Esophagus muscularis mucosa (tissue), 4 donors: ENCODE measurements at regions not wholly inside any gene's neighbourhood (a gene's known extent, or its start where the extent isn't known, plus 50 kb on each side); places are given as distances from the start of the nearest gene placed in this dataset.

Experiments
- DNase-seq: peaks from one replicate; pipeline ENCODE4 v3.0.0-alpha.2; 2017; ENCODE audit errors: extremely low spot score
- H3K27ac ChIP-seq, 4 donors: fragments of 200-600 bp; sonication (generic); replicated peaks in 1 of 4; 1 replicate in 3 of 4; 2 replicates in 1 of 4; pipeline ENCODE4 v1.5.1; 2016 to 2019; ENCODE audit warnings: mild to moderate bottlenecking in 1 of 4
- H3K27me3 ChIP-seq, 4 donors: fragments of 200-600 bp; sonication (generic); one replicate each; pipeline versions ENCODE4 v1.5.1 to v1.6.0; 2016 to 2019
- H3K36me3 ChIP-seq, 4 donors: fragments of 200-600 bp; sonication (generic); one replicate each; pipeline ENCODE4 v1.5.1; 2016 to 2019
- H3K4me1 ChIP-seq, 4 donors: fragments of 200-600 bp; sonication (generic); one replicate each; pipeline ENCODE4 v1.5.1; 2016 to 2019
- H3K4me3 ChIP-seq, 4 donors: fragments of 200-600 bp; sonication (generic); 1 replicate in 2 of 4; 2 replicates in 2 of 4; pipeline ENCODE4 v1.5.1; 2016 to 2019; ENCODE audit warnings: mild to moderate bottlenecking in 4 of 4, moderate library complexity in 1 of 4
- H3K9me3 ChIP-seq, 4 donors: fragments of 200-600 bp; sonication (generic); 1 replicate in 3 of 4; 2 replicates in 1 of 4; pipeline ENCODE4 v1.5.1; 2016 to 2019
- CTCF ChIP-seq, 3 experiments: fragments of 200-600 bp in 2 of 3; fragments of 450-650 bp in 1 of 3; sonication (generic) in 2 of 3; IDR thresholded peaks; one replicate each; pipeline ENCODE4 v1.5.1; 2017 to 2019; ENCODE audit warnings: antibody characterized with exemption in 3 of 3, mild to moderate bottlenecking in 2 of 3, moderate library complexity in 1 of 3
- EP300 ChIP-seq: sonication (generic); formaldehyde crosslinking; IDR thresholded peaks from one replicate; pipeline ENCODE4 v1.6.1; 2017; ENCODE audit warnings: antibody characterized with exemption
- POLR2A ChIP-seq: fragments of 450-650 bp; IDR thresholded peaks from one replicate; pipeline ENCODE4 v1.6.1; 2017; ENCODE audit warnings: antibody characterized with exemption, moderate library complexity, mild to moderate bottlenecking, low read depth
- POLR2AphosphoS5 ChIP-seq, 2 donors: sonication (generic); formaldehyde crosslinking; IDR thresholded peaks; one replicate each; pipeline ENCODE4 v1.6.1; 2017; ENCODE audit warnings: antibody characterized with exemption in 2 of 2
- WGBS: methylation state at CpG from one replicate; pipeline ENCODE4 v1.1.5; 2018; 5-methylcytosine and 5-hydroxymethylcytosine counted together
- intact Hi-C: fragments of 100-400 bp; cut with DNase I; formaldehyde crosslinking; loops from one replicate; pipeline ENCODE4 v1.15.1; 2023

GRCh38 chr20:40960101-40960500, 68.5 kb upstream of the TOP1 start:
- intact Hi-C loops = loop anchor here (5.0 to 10.0 kb wide), 3 partner anchors 385 to 1693 kb away; partner anchors contain the start of gene LPIN3
- TF ChIP-seq POLR2A = no peak

GRCh38 chr20:40960521-40960956, 68.1 kb upstream of the TOP1 start:
- H3K4me3 ChIP-seq = no peak overlapping the region
- H3K27ac ChIP-seq = no peak overlapping the region
- TF ChIP-seq POLR2A (no peak), EP300 (no peak), POLR2AphosphoS5 (IDR thresholded peaks at IDR 0.05) (no peak), CTCF (IDR thresholded peaks at IDR 0.05) (no peak)
- 80% methylated on average over 10 of the region's 10 CpGs for WGBS
- peaks cover 0 to 5% (median 2%) of the 10 kb centered on the region in 4 donors for H3K4me1 ChIP-seq
- intact Hi-C loops = loop anchor here (5.0 to 10.0 kb wide), 3 partner anchors 384 to 1693 kb away; partner anchors contain the start of gene LPIN3
- H3K27me3 ChIP-seq = peaks cover 0 to 4% (median 0%) of the 10 kb centered on the region in 4 donors
- no peaks in the 10 kb centered on the region for H3K9me3 ChIP-seq
- H3K36me3 ChIP-seq = no peaks in the 10 kb centered on the region
- peak; percentile 82 for DNase-seq

More at GRCh38 chr20:40960101-40960500, 68.5 kb upstream of the TOP1 start:
- no peak overlapping the region for H3K4me3 ChIP-seq
- no peaks in the 10 kb centered on the region for H3K36me3 ChIP-seq
- H3K4me1 ChIP-seq = peaks cover 0 to 5% (median 2%) of the 10 kb centered on the region in 4 donors
- H3K27me3 ChIP-seq = peaks cover 0 to 8% (median 0%) of the 10 kb centered on the region in 4 donors
- peak; percentile 39 for DNase-seq
- 86% methylated on average over 4 of the region's 4 CpGs for WGBS
- H3K27ac ChIP-seq = no peak overlapping the region
- H3K9me3 ChIP-seq = no peaks in the 10 kb centered on the region

GRCh38 chr20:40961176-40961575, 67.4 kb upstream of the TOP1 start:
- no peaks in the 10 kb centered on the region for H3K36me3 ChIP-seq
- peak; percentile 53 for DNase-seq
- no peaks in the 10 kb centered on the region for H3K27me3 ChIP-seq
- TF ChIP-seq CTCF (IDR thresholded peaks at IDR 0.05) = no peak
- H3K27ac ChIP-seq = no peak overlapping the region
- intact Hi-C loops = loop anchor here (5.0 to 10.0 kb wide), 3 partner anchors 384 to 1694 kb away; partner anchors contain the start of gene LPIN3
- no peak overlapping the region for H3K4me3 ChIP-seq
- H3K9me3 ChIP-seq = no peaks in the 10 kb centered on the region
- peaks cover 0 to 5% (median 2%) of the 10 kb centered on the region in 4 donors for H3K4me1 ChIP-seq
- 70% methylated on average over 1 of the region's 2 CpGs for WGBS

- Histone ChIP-seq H3K4me1 (peaks cover 0 to 5% (median 2%) of the 10 kb centered on the region in 4 donors), H3K27ac (no peak overlapping the region), H3K9me3 (no peaks in the 10 kb centered on the region), H3K27me3 (no peaks in the 10 kb centered on the region), H3K36me3 (no peaks in the 10 kb centered on the region), H3K4me3 (no peak overlapping the region)
- intact Hi-C loops = loop anchor here (5.0 to 10.0 kb wide), 3 partner anchors 383 to 1695 kb away; partner anchors contain the start of gene LPIN3
- peak; percentile 86 for DNase-seq
- WGBS = 93% methylated on average over 12 of the region's 13 CpGs
- TF ChIP-seq POLR2A (no peak), CTCF (IDR thresholded peaks at IDR 0.05) (no peak), POLR2AphosphoS5 (IDR thresholded peaks at IDR 0.05) (no peak), EP300 (no peak)
These were observed 66.7 kb upstream of the TOP1 start for GRCh38 chr20:40961686-40962640.
